H1 (cell line): ENCODE measurements at regions not wholly inside any gene's neighbourhood (a gene's known extent, or its start where the extent isn't known, plus 50 kb on each side); places are given as distances from the start of the nearest gene placed in this dataset.
A peak's percentile ranks its signal among the peaks of the same experiment; 100 is the strongest.

Source experiments
- CTCF ChIA-PET: fragments of 300-600 bp; sonication (Branson Sonifier 250); formaldehyde crosslinking; loops from one replicate; lab custom pipeline; 2021; ENCODE audit not compliant: partially characterized antibody; lab: Charles Lee
- POLR2A ChIA-PET: fragments of 300-600 bp; sonication (Branson Sonifier 250); formaldehyde crosslinking; loops from one replicate; lab custom pipeline; 2021; ENCODE audit warnings: inconsistent platforms; ENCODE audit not compliant: partially characterized antibody; lab: Charles Lee
- DNase-seq, 2 experiments: peaks; one replicate each; pipeline versions ENCODE4 v3.0.0 to v3.0.0-alpha.2; 2010 to 2022; ENCODE audit warnings: low spot score in 2 of 2, low read depth in 1 of 2, mixed read lengths in 1 of 2
- FAIRE-seq: peaks from 2 replicates; lab custom pipeline; 2011; peaks lifted over from hg19 to GRCh38; lab: Jason Lieb, UNC
- H2AFZ ChIP-seq: 2 replicates; pipeline ENCODE4 v1.8.1; 2012; ENCODE audit warnings: low read length, inconsistent platforms
- H2AK5ac ChIP-seq: 2 replicates; pipeline ENCODE4 v1.6.1; 2013; ENCODE audit warnings: low read depth, low read length
- H2BK120ac ChIP-seq: replicated peaks from 2 replicates; pipeline ENCODE3; 2013; ENCODE audit warnings: low read depth, low read length, inconsistent platforms
- H2BK12ac ChIP-seq: 2 replicates; pipeline ENCODE4 v1.6.1; 2013; ENCODE audit warnings: low read depth, low read length
- H2BK15ac ChIP-seq: 2 replicates; pipeline ENCODE4 v1.6.1; 2013; ENCODE audit warnings: low read length
- H2BK20ac ChIP-seq: 2 replicates; pipeline ENCODE4 v1.6.1; 2013; ENCODE audit warnings: low read length
- H2BK5ac ChIP-seq: 2 replicates; pipeline ENCODE4 v1.6.1; 2013; ENCODE audit warnings: low read depth, low read length
- H3K14ac ChIP-seq: 2 replicates; pipeline ENCODE4 v1.6.1; 2013; ENCODE audit warnings: inconsistent platforms; ENCODE audit not compliant: insufficient read length
- H3K18ac ChIP-seq: 2 replicates; pipeline ENCODE4 v1.6.1; 2013; ENCODE audit warnings: low read length; ENCODE audit errors: extremely low read depth
- H3K23ac ChIP-seq: 2 replicates; pipeline ENCODE4 v1.6.1; 2013; ENCODE audit warnings: inconsistent platforms; ENCODE audit not compliant: insufficient read length
- H3K23me2 ChIP-seq: 2 replicates; pipeline ENCODE4 v1.6.1; 2013; ENCODE audit warnings: low read depth, low read length
- H3K27ac ChIP-seq: 2 replicates; pipeline ENCODE4 v1.6.1; 2011; ENCODE audit warnings: low read depth, low read length, inconsistent platforms
- H3K27me3 ChIP-seq, 4 experiments: replicated peaks in 1 of 4; 1 replicate in 1 of 4; 2 replicates in 3 of 4; pipeline versions ENCODE4 v1.6.1 to v1.8.1; 2011 to 2013; ENCODE audit warnings: low read length in 3 of 4, mild to moderate bottlenecking in 3 of 4, inconsistent platforms in 2 of 4, mixed read lengths in 2 of 4, moderate library complexity in 1 of 4; ENCODE audit not compliant: control insufficient read depth in 3 of 4, insufficient read depth in 3 of 4; ENCODE audit errors: extremely low read depth in 1 of 4
- H3K36me3 ChIP-seq, 4 experiments: 2 replicates each; pipeline versions ENCODE4 v1.6.1 to v1.8.1; 2011 to 2013; ENCODE audit warnings: mild to moderate bottlenecking in 4 of 4, low read length in 3 of 4, moderate library complexity in 2 of 4, control low read depth in 1 of 4, inconsistent platforms in 1 of 4; ENCODE audit not compliant: insufficient read depth in 4 of 4, control insufficient read depth in 2 of 4
- H3K4ac ChIP-seq: replicated peaks from 2 replicates; pipeline ENCODE3; 2013; ENCODE audit warnings: low read length, low read depth, mixed read lengths, inconsistent platforms; ENCODE audit not compliant: insufficient read length
- H3K4me1 ChIP-seq, 4 experiments: replicated peaks in 1 of 4; 1 replicate in 1 of 4; 2 replicates in 3 of 4; pipeline versions ENCODE4 v1.6.1 to v1.8.1; 2011 to 2013; ENCODE audit warnings: low read length in 3 of 4, inconsistent platforms in 2 of 4, mixed read lengths in 1 of 4; ENCODE audit not compliant: insufficient read depth in 4 of 4, control insufficient read depth in 3 of 4
- H3K4me2 ChIP-seq, 2 experiments: 2 replicates each; pipeline versions ENCODE4 v1.6.1 to v1.8.1; 2011 to 2013; ENCODE audit warnings: low read depth in 2 of 2, low read length in 2 of 2, control low read depth in 1 of 2, inconsistent platforms in 1 of 2, mild to moderate bottlenecking in 1 of 2; ENCODE audit not compliant: insufficient read depth in 1 of 2
- H3K4me3 ChIP-seq, 4 experiments: fragments of 200-600, 300-600 bp in 1 of 4; sonication (generic), shearing (Covaris generic), sonication (Bioruptor Twin) in 1 of 4; 2 replicates each; pipeline versions ENCODE4 v1.5.1 to v1.8.1; 2011 to 2016; ENCODE audit warnings: low read length in 4 of 4, low read depth in 3 of 4, control low read depth in 2 of 4, inconsistent platforms in 2 of 4, mild to moderate bottlenecking in 2 of 4, mixed read lengths in 1 of 4, moderate library complexity in 1 of 4; ENCODE audit not compliant: insufficient read depth in 2 of 4; ENCODE audit errors: extremely low read depth in 1 of 4
- H3K56ac ChIP-seq: replicated peaks from 2 replicates; pipeline ENCODE3; 2013; ENCODE audit warnings: low read depth, mild to moderate bottlenecking, mixed read lengths, low read length, inconsistent platforms; ENCODE audit not compliant: insufficient read length
- H3K79me1 ChIP-seq: 2 replicates; pipeline ENCODE4 v1.6.1; 2013; ENCODE audit warnings: low read depth, low read length, control low read depth
- H3K79me2 ChIP-seq, 2 experiments: 2 replicates each; pipeline versions ENCODE4 v1.6.1 to v1.8.1; 2012 to 2013; ENCODE audit warnings: low read length in 2 of 2, mild to moderate bottlenecking in 2 of 2, inconsistent platforms in 1 of 2; ENCODE audit not compliant: insufficient read depth in 2 of 2, control insufficient read depth in 1 of 2
- H3K9ac ChIP-seq, 4 experiments: replicated peaks in 1 of 4; 1 replicate in 1 of 4; 2 replicates in 3 of 4; pipeline versions ENCODE4 v1.6.1 to v1.8.1; 2011 to 2013; ENCODE audit warnings: low read depth in 3 of 4, low read length in 3 of 4, control low read depth in 2 of 4, mild to moderate bottlenecking in 2 of 4, moderate library complexity in 2 of 4, inconsistent platforms in 1 of 4; ENCODE audit errors: extremely low read depth in 1 of 4
- H3K9me3 ChIP-seq, 2 experiments: 2 replicates each; pipeline versions ENCODE4 v1.6.1 to v1.8.1; 2012 to 2013; ENCODE audit warnings: mild to moderate bottlenecking in 2 of 2, moderate library complexity in 2 of 2, control low read depth in 1 of 2, inconsistent platforms in 1 of 2, low read depth in 1 of 2, low read length in 1 of 2, mixed read lengths in 1 of 2; ENCODE audit not compliant: insufficient read depth in 2 of 2
- H4K20me1 ChIP-seq, 2 experiments: replicated peaks in 1 of 2; 2 replicates each; pipeline versions ENCODE3 to v1.8.1; 2011 to 2013; ENCODE audit warnings: inconsistent platforms in 2 of 2, low read length in 2 of 2, mild to moderate bottlenecking in 1 of 2; ENCODE audit not compliant: insufficient read depth in 2 of 2, control insufficient read depth in 1 of 2
- H4K5ac ChIP-seq: 2 replicates; pipeline ENCODE4 v1.6.1; 2013; ENCODE audit warnings: low read length, low read depth, mixed read lengths, inconsistent platforms; ENCODE audit not compliant: insufficient read length
- H4K8ac ChIP-seq: 2 replicates; pipeline ENCODE4 v1.8.0; 2013; ENCODE audit warnings: mild to moderate bottlenecking, moderate library complexity, low read length, inconsistent platforms; ENCODE audit not compliant: insufficient read depth; ENCODE audit errors: extremely low read depth
- H4K91ac ChIP-seq: replicated peaks from 2 replicates; pipeline ENCODE3; 2013; ENCODE audit warnings: low read length, mixed read lengths, inconsistent platforms; ENCODE audit not compliant: insufficient read length
- CHD1 ChIP-seq: IDR thresholded peaks from 2 replicates; pipeline ENCODE4 v1.6.1; 2012; ENCODE audit warnings: low read depth, low read length, improper control_type of control experiment
- CREB1 ChIP-seq: IDR thresholded peaks from 2 replicates; pipeline ENCODE4 v1.6.1; 2012; ENCODE audit warnings: inconsistent platforms
- FOSL1 ChIP-seq: IDR thresholded peaks from 2 replicates; pipeline ENCODE4 v1.6.1; 2011; ENCODE audit warnings: mild to moderate bottlenecking, low read depth, low read length, moderate library complexity; ENCODE audit not compliant: insufficient read depth
- GTF2F1 ChIP-seq: IDR thresholded peaks from 2 replicates; pipeline ENCODE4 v1.6.1; 2012; ENCODE audit warnings: low read depth, low read length, improper control_type of control experiment, borderline replicate concordance
- HDAC2 ChIP-seq, 2 experiments: fragments of 300-600 bp in 1 of 2; sonication (generic) in 1 of 2; IDR thresholded peaks; 2 replicates each; pipeline ENCODE4 v1.6.1; 2011 to 2012; ENCODE audit warnings: low read depth in 2 of 2, low read length in 2 of 2, mild to moderate bottlenecking in 2 of 2, moderate library complexity in 2 of 2, borderline replicate concordance in 1 of 2, inconsistent platforms in 1 of 2
- NANOG ChIP-seq: IDR thresholded peaks from 2 replicates; pipeline ENCODE4 v1.6.1; 2011; ENCODE audit warnings: low read length, low read depth, mild to moderate bottlenecking, inconsistent platforms; ENCODE audit not compliant: insufficient read depth, poor library complexity, severe bottlenecking
- SIN3A ChIP-seq, 2 experiments: IDR thresholded peaks in 1 of 2; conservative IDR thresholded peaks in 1 of 2; 2 replicates each; pipeline ENCODE4 v1.6.1; 2011 to 2012; ENCODE audit warnings: low read length in 2 of 2, improper control_type of control experiment in 1 of 2, low read depth in 1 of 2, mild to moderate bottlenecking in 1 of 2
- SIX5 ChIP-seq: IDR thresholded peaks from 2 replicates; pipeline ENCODE4 v1.6.1; 2011; ENCODE audit warnings: mild to moderate bottlenecking, low read depth, low read length
- WGBS, 2 experiments: shearing (Covaris generic) in 1 of 2; methylation state at CpG; one replicate each; pipeline versions ENCODE4 v1.1.6 to v1.1.7; 2013 to 2015; ENCODE audit warnings: low lambda C conversion rate in 2 of 2, mixed read lengths in 2 of 2, inconsistent platforms in 1 of 2, low coverage in 1 of 2, missing lambda C conversion rate in 1 of 2; ENCODE audit not compliant: insufficient replicate concordance in 2 of 2, insufficient coverage in 1 of 2, insufficient read length in 1 of 2; ENCODE audit errors: extremely low coverage in 1 of 2, missing lambda C conversion rate in 1 of 2; 5-methylcytosine and 5-hydroxymethylcytosine counted together
- TF ChIP-seq, protein P1 (sequence below): IDR thresholded peaks from 2 replicates; pipeline ENCODE4 v1.6.1; 2011; ENCODE audit warnings: low read depth, mild to moderate bottlenecking, low read length; ENCODE audit not compliant: insufficient read depth

DNA sequence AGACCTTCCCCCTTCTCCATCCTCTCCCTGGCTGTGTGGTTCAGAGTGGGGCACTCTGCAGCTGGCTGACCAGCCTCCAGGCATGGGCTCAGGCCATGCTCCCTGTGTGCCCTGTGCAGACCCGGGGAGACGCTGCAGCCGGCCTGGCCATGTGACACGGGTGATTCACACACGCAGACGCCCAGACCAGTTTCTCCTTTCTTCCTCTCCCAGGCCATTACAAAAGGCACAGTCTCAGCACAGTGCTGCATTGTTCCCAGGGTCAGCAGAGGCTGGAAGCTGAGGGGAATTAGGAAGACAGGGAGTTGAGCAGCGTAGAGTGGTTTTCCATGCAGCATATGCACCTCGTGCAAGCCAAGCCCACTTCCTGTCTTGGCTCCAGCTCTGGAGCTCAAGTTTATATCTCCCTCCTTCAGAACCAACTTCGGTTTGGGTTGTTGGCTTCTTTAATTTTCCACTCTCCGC is 288.5 kb downstream of the TNS1 start:
- ChIA-PET POLR2A (no interaction called here), CTCF (interaction anchor here (1.0 to 7.3 kb wide), 12 partner anchors 9 to 1194 kb away, joined by 3 to 91 read pairs (median 5); no protein-coding TSS in a partner anchor)
- no peak overlapping the region for H4K5ac ChIP-seq
- H3K9ac ChIP-seq: no peak overlapping the region
- no peaks in the 10 kb centered on the region for H3K36me3 ChIP-seq
- H3K4ac ChIP-seq: no peak overlapping the region
- H3K23me2 ChIP-seq: no peaks in the 10 kb centered on the region; the same call in 1 of the 2 replicates
- no peak overlapping the region for H3K14ac ChIP-seq
- H2AFZ ChIP-seq: peak overlapping the region; percentile 30; the same call in 1 of the 2 replicates
- 0 out of 7 replicates have a peak, but pooled peaks cover 0 to 3% (median 0%) of the 10 kb centered on the region in 4 experiments for H3K27me3 ChIP-seq
- H3K79me2 ChIP-seq: no peaks in the 10 kb centered on the region
- no peak overlapping the region for H4K8ac ChIP-seq
- H3K4me2 ChIP-seq: no peak overlapping the region
- H3K27ac ChIP-seq: no peak overlapping the region
- H2BK5ac ChIP-seq: no peak overlapping the region
- H3K4me3 ChIP-seq: no peak overlapping the region
- no peak overlapping the region for H2BK120ac ChIP-seq
- no peaks in the 10 kb centered on the region for H3K79me1 ChIP-seq
- DNase-seq (no peak), FAIRE-seq (no peak)
- H3K23ac ChIP-seq: no peak overlapping the region
- no peak overlapping the region for H3K18ac ChIP-seq
- peak overlapping the region; percentile 53 for H2BK20ac ChIP-seq
- H3K4me1 ChIP-seq: 0 out of 7 replicates have a peak, but pooled peaks cover 0 to 1% (median 0%) of the 10 kb centered on the region in 4 experiments
- H2AK5ac ChIP-seq: no peak overlapping the region
- H3K9me3 ChIP-seq: no peaks in the 10 kb centered on the region
- no peak for TF ChIP-seq SIN3A (conservative IDR thresholded peaks at IDR 0.05 in 1 of 2, IDR thresholded peaks at IDR 0.05 in 1 of 2; ENCODE audit: low read depth in 1 of 2, low read length in 2 of 2)
- no peak for TF ChIP-seq HDAC2 (IDR thresholded peaks at IDR 0.05; ENCODE audit: borderline replicate concordance in 1 of 2, low read depth in 2 of 2, low read length in 2 of 2)
- TF ChIP-seq NANOG: no peak
- TF ChIP-seq SIX5: no peak
- TF ChIP-seq, protein P1, sequence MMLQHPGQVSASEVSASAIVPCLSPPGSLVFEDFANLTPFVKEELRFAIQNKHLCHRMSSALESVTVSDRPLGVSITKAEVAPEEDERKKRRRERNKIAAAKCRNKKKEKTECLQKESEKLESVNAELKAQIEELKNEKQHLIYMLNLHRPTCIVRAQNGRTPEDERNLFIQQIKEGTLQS: no peak
- TF ChIP-seq GTF2F1: no peak
- TF ChIP-seq FOSL1: no peak
- TF ChIP-seq CREB1: no peak
- no peak for TF ChIP-seq CHD1
- H4K91ac ChIP-seq: no peak overlapping the region
- 0 out of 2 replicates have a peak overlapping the region, but pooled peaks have one; percentile 37 for H2BK15ac ChIP-seq
- WGBS, 2 experiments: 89% methylated on average over 6 of the region's 10 CpGs; no CpG with 5 or more reads in 1 of the 2 experiments
- no peak overlapping the region for H3K56ac ChIP-seq
- H4K20me1 ChIP-seq: no peaks in the 10 kb centered on the region
- H2BK12ac ChIP-seq: peak overlapping the region; percentile 72; the same call in 1 of the 2 replicates
